Hematopoietic multipotent progenitor cell (in vitro differentiated cells): ENCODE measurements at regions not wholly inside any gene's neighbourhood (a gene's known extent, or its start where the extent isn't known, plus 50 kb on each side); places are given as distances from the start of the nearest gene placed in this dataset.

Source experiments
- DNase-seq, 3 donors: peaks; one replicate each; pipeline ENCODE4 v3.0.0-alpha.2; 2011 to 2015; ENCODE audit warnings: low read depth in 2 of 3, low spot score in 2 of 3

DNA sequence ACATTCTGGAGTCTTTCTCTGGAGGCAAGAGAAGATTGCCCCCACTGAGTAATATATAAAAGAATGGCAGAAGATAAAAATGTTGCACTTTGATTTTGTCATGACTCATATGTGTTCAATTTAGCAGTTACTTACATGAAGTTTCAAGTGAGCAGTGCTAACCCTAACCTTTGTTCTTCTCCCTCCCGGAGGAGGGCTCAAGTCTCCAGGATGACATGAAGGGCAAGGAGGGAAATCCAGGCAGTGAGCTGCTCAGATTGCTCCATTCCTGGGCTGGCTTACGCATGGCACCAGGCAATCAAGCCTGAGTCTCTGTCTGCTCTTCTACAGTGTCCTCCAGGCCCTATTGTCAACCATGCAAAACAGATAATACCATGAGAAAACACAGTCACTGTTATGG is 322.3 kb downstream of the DUSP6 start:
- DNase-seq: no peak

DNA sequence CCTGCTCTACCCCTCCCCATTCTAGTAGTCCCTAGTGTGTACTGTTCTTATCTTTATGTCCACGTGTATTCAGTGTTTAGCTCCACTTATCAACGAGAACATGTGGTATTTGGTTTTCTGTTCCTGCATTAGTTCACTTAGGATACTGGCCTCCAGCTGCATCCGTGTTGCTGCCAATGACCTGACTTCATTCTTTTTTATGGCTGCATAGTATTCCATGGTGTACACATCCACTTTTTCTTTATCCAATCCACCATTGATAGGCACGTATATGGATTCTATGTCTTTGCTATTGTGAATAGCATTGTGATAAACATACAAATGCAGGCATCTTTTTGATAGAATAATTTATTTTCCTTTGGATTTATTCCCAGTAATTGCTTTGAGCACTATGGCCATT is 327.7 kb downstream of the DUSP6 start:
- DNase-seq: no peak

DNA sequence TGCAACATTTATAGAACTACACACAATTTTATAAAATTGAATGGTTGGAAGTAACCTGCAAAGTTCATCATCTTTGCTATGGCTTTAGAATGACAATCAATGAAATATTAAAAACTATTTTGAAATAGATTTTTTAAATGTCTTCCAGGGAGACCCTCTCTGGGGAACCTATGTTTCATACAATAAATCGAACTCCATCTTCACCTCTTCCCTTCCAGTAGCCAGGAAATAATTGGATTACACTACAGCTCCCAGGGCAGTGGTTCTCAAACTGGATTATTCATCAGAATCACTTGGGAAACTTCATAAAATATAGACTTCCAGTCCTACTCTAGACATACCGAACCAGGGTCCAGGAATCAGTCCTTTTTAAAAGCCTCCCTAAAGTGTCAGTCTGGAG is 328.4 kb downstream of the DUSP6 start:
- DNase-seq: no peak

DNA sequence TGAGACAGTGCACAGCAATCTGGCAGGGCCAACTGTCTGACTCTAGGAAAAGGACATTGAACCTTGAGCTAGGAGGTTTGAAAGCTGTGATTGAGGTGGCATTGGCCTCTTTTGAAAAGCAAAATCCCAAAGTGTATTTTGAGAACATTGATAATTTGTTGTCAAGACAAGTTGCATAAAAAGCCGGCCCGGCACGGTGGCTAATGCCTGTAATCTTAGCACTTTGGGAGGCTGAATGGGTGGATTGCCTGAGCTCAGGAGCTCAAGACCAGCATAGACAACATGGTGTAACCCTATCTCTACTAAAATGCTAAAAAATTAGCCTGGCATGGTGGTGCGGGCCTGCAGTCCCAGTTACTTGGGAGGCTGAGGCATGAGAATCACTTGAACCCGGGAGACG is 331.6 kb downstream of the DUSP6 start:
- no peak for DNase-seq

DNA sequence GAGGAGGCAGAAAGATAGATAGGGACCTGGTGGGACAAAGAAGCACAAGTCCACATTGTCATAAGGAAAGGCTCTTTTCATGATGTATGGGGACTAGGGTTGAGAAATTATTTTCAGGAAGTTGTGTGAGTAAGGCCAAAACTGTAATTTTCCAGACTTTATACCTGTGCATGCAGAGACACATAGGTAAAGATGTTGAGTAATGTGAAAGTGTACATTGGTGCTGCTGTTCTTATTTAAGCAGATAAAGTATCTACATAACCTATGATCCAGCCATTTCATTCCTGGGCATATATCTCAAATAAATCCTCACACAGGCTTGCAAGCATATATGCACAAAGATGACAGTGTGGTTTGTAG is 332.2 kb downstream of the DUSP6 start:
- DNase-seq: no peak

GRCh38 chr12:89019439-89020120 is 332.7 kb downstream of the DUSP6 start:
- peak; percentile 41 to 88 (median 73) for DNase-seq

DNA sequence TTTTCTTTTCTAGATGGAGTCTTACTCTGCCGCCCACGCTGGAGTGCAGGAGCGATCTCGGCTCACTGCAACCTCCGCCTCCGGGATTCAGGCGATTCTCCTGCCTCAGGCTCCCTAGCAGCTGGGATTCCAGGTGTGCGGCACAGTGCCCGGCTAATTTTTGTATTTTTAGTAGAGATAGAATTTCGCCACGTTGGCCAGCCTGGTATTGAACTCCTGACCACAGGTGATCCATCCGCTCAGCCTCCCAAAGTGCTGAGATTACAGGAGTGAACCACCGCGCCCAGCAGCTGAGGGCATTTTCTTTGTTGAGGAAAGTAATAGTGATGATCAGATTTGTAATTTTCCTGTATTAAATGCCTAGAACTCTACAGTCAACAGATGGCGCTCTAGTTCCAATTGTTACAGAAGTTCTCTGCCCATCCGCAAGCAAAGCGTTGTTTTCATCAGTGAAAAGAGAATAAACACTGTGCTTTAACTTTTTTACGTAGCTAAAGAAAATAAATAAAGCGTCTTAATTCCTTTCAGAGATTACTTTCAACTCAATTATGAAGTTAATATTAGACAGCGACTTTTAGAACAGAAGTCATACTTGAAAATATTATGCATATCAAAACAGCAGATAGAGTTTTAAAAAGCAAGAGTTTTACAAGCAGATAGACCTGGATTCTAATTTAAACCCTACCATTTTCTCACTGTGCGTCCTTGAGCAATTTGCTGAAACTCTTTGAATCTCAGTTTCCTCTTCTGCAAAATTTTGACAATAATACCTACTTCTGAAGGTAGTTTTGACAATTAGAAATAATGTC is 335.1 kb downstream of the DUSP6 start:
- peak; percentile 35 to 85 (median 62) for DNase-seq

GRCh38 chr12:89015419-89015818 is 336.9 kb downstream of the DUSP6 start:
- no peak for DNase-seq

- DNase-seq: peak in 1 of 3 donors; percentile 11
Measured at GRCh38 chr12:88998421-88998820, 353.9 kb downstream of the DUSP6 start.

DNA sequence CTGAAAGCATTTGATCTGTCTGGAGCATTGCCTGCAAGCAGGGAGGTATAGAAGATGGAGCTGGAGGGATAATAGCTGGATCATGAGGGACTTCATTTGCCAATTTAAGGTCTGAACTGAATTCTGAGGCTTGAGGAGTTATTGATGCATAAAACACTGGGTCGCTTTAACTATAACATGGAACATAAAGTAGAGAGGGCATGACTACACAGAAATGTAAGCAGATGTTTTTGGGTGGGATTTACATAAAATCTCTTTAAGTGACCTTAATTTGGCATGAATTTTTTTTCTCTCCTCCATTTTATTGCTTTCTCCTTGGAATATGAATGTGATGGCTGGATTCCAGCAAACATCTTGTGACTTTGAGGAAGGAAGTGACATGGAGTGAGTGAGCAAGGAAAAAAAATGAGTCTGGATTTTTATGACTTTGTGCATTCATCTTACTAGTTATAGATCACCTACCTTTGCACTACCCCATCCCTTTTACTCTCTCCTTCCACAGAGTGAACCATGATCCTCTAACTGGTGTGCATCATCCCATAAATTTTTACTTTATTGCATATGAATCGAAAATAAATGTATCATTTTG is 356.0 kb downstream of the DUSP6 start:
- DNase-seq: no peak

GRCh38 chr12:88994971-88995370 is 357.3 kb downstream of the DUSP6 start:
- DNase-seq: no peak

GRCh38 chr12:88994537-88994936 is 357.8 kb downstream of the DUSP6 start:
- DNase-seq: no peak

DNA sequence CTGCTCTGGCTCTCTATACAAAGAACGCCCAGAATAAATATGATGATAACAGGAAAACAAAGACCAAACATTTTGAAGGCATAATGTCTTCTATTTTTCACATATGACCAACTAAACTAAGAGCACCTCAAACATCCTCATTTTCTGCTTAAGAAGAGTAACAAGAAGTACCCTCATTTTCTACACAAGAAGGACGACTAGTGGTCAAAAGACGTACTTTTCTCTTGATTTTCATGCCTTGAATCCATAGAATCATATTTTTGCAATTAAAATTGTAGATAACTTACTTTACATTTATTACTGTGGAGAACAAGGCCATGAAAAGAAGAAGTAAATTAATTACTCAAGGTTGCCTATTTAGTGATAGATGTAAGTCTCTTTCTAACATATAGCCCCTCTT is 358.6 kb downstream of the DUSP6 start:
- DNase-seq: peak in 2 of 3 donors; percentile 43 to 74

- no peak for DNase-seq
Measured at GRCh38 chr12:88986056-88986455, 366.2 kb downstream of the DUSP6 start.

- DNase-seq: no peak
Measured at GRCh38 chr12:88985631-88986030, 366.7 kb downstream of the DUSP6 start.

DNA sequence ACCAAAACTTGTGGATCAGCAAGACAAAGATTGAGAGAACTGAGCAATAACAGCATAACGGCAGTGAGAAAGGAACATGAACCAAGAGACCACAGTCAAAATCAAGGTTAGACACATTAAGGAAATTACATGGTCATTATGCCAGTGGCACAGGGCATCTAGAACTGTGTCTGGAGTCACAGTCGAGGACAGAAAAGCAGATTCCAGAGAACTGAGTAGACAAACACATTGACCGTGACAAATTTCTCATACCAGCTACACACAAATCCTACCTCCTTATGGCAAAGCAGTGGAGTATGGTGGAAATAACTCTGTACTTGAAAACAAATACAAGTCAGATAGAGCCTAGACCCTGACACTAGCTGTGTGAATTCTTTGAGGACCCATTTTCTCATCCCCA is 367.3 kb downstream of the DUSP6 start:
- no peak for DNase-seq

DNA sequence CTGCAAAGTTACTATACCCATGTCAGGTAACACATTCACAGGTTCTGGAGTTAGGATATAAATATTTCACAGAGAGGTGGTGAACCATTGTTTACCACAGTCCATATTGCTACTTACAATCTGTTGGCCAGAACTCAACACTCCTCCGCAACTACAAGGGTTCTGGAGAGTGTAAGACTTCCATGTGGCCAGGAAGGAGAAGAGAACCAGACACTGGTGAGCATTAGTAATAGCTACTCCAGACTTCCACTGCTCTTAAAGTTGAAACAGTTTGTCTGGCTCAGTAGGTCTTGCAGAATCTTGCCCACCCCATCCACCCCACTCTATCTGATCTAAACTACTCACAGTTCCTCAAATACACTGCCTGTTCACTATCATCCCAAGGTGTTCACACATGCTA is 369.6 kb downstream of the DUSP6 start:
- DNase-seq: no peak

- no peak for DNase-seq
Measured at GRCh38 chr12:88977115-88977514, 375.2 kb downstream of the DUSP6 start.

GRCh38 chr12:88973998-88974397 is 378.3 kb downstream of the DUSP6 start:
- no peak for DNase-seq

DNA sequence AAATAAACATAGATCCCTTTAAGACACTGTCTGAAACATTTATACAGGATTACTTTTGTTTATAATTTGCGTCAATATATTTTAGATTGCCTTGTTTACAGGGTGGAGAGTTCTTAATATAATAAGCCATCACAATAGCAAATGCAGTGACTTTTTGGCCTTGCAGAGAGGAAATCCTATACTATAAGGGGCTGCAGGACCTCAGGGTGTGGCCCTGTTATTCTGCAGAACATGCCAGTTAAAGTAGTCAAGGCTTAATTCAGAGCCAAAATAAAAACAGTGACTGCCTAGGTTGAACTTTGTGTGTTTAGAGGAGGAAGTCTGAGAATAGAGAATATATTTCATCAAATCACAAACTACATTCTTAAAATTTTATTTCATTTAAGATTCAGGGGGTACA is 381.6 kb downstream of the DUSP6 start:
- DNase-seq: no peak

DNA sequence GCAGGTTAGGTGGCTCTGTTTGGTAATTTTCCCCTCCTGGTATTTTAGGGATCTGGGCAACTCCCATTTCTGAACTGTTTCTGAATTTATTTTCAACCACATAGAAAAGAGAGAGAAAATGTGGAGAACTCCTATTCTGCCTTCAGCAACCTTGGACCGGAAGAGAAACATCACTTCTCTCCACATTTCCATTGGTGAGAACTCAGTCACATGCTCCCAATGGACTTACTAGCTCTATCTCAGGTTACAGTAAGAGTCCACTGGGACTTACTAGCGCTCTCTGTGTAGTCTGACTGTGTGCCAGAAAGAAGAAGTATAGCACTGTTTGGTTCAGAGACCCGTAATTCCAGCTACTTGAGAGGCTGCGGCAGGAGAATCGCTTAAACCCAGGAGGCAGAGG is 383.2 kb downstream of the DUSP6 start:
- no peak for DNase-seq
